ENCODE measurements at regions not wholly inside any gene's neighbourhood (a gene's known extent, or its start where the extent isn't known, plus 50 kb on each side); places are given as distances from the start of the nearest gene placed in this dataset.
A peak's percentile ranks its signal among the peaks of the same experiment; 100 is the strongest.
"Not testable (repeated sequence)": the region's sequence is repeated elsewhere in the genome, so short reads cannot be mapped to it uniquely, and the experiment has no call there.

GRCh38 chr9:63334187-63334586 lies 1950.8 kb downstream of the FOXD4L5 start:
- intact Hi-C loops (cut with DNase I; ENCODE audit: low total_unique reads); H3K4me3 ChIP-seq; H3K27me3 ChIP-seq; H3K4me1 ChIP-seq; H3K36me3 ChIP-seq (ENCODE audit: low read depth, missing control alignments); H3K9me3 ChIP-seq; H3K27ac ChIP-seq: not testable (repeated sequence)
- 40% methylated on average over 2 of the region's 4 CpGs; no CpG with 5 or more reads in 1 of the 2 donors for WGBS, 2 donors
- DNase-seq = peak; percentile 26

GRCh38 chr9:63333083-63333482 lies 1951.9 kb downstream of the FOXD4L5 start:
- not testable (repeated sequence) for DNase-seq, H3K27ac ChIP-seq

GRCh38 chr9:63328313-63328712 lies 1956.7 kb downstream of the FOXD4L5 start:
- H3K4me1 ChIP-seq; H3K9me3 ChIP-seq; H3K27me3 ChIP-seq; DNase-seq; H3K36me3 ChIP-seq (ENCODE audit: low read depth, missing control alignments); H3K4me3 ChIP-seq; intact Hi-C loops (cut with DNase I; ENCODE audit: low total_unique reads); H3K27ac ChIP-seq: not testable (repeated sequence)
- WGBS, 2 donors = 76 to 91% methylated on average over 4 of the region's 6 CpGs

More at GRCh38 chr9:63333083-63333482, 1951.9 kb downstream of the FOXD4L5 start:
- H3K27me3 ChIP-seq; H3K9me3 ChIP-seq; intact Hi-C loops (cut with DNase I; ENCODE audit: low total_unique reads); H3K4me1 ChIP-seq; H3K36me3 ChIP-seq (ENCODE audit: low read depth, missing control alignments); H3K4me3 ChIP-seq: not testable (repeated sequence)
- WGBS, 2 donors = no CpG with 5 or more reads among the region's 3 CpGs

- H3K36me3 ChIP-seq (ENCODE audit: low read depth, missing control alignments); H3K27me3 ChIP-seq; H3K27ac ChIP-seq; H3K4me3 ChIP-seq; H3K4me1 ChIP-seq; H3K9me3 ChIP-seq; intact Hi-C loops (cut with DNase I; ENCODE audit: low total_unique reads); DNase-seq: not testable (repeated sequence)
- WGBS, 2 donors = 72 to 91% methylated on average over 3 of the region's 3 CpGs
Observed at GRCh38 chr9:63327211-63327610, 1957.8 kb downstream of the FOXD4L5 start.

GRCh38 chr9:63326665-63327064 lies 1958.3 kb downstream of the FOXD4L5 start:
- intact Hi-C loops (cut with DNase I; ENCODE audit: low total_unique reads); H3K4me3 ChIP-seq; H3K9me3 ChIP-seq; H3K27me3 ChIP-seq; H3K36me3 ChIP-seq (ENCODE audit: low read depth, missing control alignments); H3K27ac ChIP-seq; DNase-seq; H3K4me1 ChIP-seq: not testable (repeated sequence)
- 85 to 98% methylated on average over 5 to 8 of the region's 9 CpGs for WGBS, 2 donors

- H3K4me1 ChIP-seq; H3K36me3 ChIP-seq (ENCODE audit: low read depth, missing control alignments); H3K27me3 ChIP-seq; DNase-seq; H3K9me3 ChIP-seq; intact Hi-C loops (cut with DNase I; ENCODE audit: low total_unique reads); H3K4me3 ChIP-seq; H3K27ac ChIP-seq: not testable (repeated sequence)
- 86 to 90% methylated on average over 5 of the region's 5 CpGs for WGBS, 2 donors
Observed at GRCh38 chr9:63325696-63326095, 1959.3 kb downstream of the FOXD4L5 start.

GRCh38 chr9:63318093-63318492 lies 1966.9 kb downstream of the FOXD4L5 start:
- H3K4me3 ChIP-seq; DNase-seq; H3K9me3 ChIP-seq; H3K27me3 ChIP-seq; intact Hi-C loops (cut with DNase I; ENCODE audit: low total_unique reads); H3K27ac ChIP-seq; H3K36me3 ChIP-seq (ENCODE audit: low read depth, missing control alignments); H3K4me1 ChIP-seq: not testable (repeated sequence)
- WGBS, 2 donors = 86 to 92% methylated on average over 1 to 10 of the region's 11 CpGs

- H3K27ac ChIP-seq; H3K27me3 ChIP-seq; H3K9me3 ChIP-seq; H3K4me1 ChIP-seq; H3K4me3 ChIP-seq; H3K36me3 ChIP-seq (ENCODE audit: low read depth, missing control alignments); DNase-seq; intact Hi-C loops (cut with DNase I; ENCODE audit: low total_unique reads): not testable (repeated sequence)
- 73 to 85% methylated on average over 7 to 8 of the region's 8 CpGs for WGBS, 2 donors
Observed at GRCh38 chr9:63315387-63315786, 1969.6 kb downstream of the FOXD4L5 start.

GRCh38 chr9:63296848-63297247 lies 1988.2 kb downstream of the FOXD4L5 start:
- H3K9me3 ChIP-seq; H3K36me3 ChIP-seq (ENCODE audit: low read depth, missing control alignments); H3K27ac ChIP-seq; intact Hi-C loops (cut with DNase I; ENCODE audit: low total_unique reads); H3K27me3 ChIP-seq; H3K4me1 ChIP-seq: not testable (repeated sequence)
- peak overlapping the region in 1 of 2 donors; percentile 15 for H3K4me3 ChIP-seq
- WGBS, 2 donors = 68 to 83% methylated on average over 4 to 8 of the region's 14 CpGs
- peak; percentile 46 for DNase-seq

GRCh38 chr9:63296366-63296765 lies 1988.6 kb downstream of the FOXD4L5 start:
- H3K27me3 ChIP-seq; H3K36me3 ChIP-seq (ENCODE audit: low read depth, missing control alignments); H3K4me1 ChIP-seq; DNase-seq; intact Hi-C loops (cut with DNase I; ENCODE audit: low total_unique reads); H3K9me3 ChIP-seq; H3K27ac ChIP-seq: not testable (repeated sequence)
- WGBS, 2 donors = no CpG with 5 or more reads among the region's 27 CpGs
- H3K4me3 ChIP-seq = peak overlapping the region in 1 of 2 donors; percentile 15

- H3K4me3 ChIP-seq; intact Hi-C loops (cut with DNase I; ENCODE audit: low total_unique reads); H3K4me1 ChIP-seq; H3K27me3 ChIP-seq; H3K36me3 ChIP-seq (ENCODE audit: low read depth, missing control alignments); H3K27ac ChIP-seq; H3K9me3 ChIP-seq: not testable (repeated sequence)
- WGBS, 2 donors = 54 to 58% methylated on average over 1 of the region's 1 CpG
- peak; percentile 14 for DNase-seq
Observed at GRCh38 chr9:63289971-63290370, 1995.0 kb downstream of the FOXD4L5 start.
